NCI-H748 treated with DMSO at 0.1 percent for 48 hours (cell line): ENCODE measurements at regions not wholly inside any gene's neighbourhood (a gene's known extent, or its start where the extent isn't known, plus 50 kb on each side); places are given as distances from the start of the nearest gene placed in this dataset.

Experiments
- DNase-seq: peaks from one replicate; lab custom pipeline; 2025; lab: John Stamatoyannopoulos, UW

DNA sequence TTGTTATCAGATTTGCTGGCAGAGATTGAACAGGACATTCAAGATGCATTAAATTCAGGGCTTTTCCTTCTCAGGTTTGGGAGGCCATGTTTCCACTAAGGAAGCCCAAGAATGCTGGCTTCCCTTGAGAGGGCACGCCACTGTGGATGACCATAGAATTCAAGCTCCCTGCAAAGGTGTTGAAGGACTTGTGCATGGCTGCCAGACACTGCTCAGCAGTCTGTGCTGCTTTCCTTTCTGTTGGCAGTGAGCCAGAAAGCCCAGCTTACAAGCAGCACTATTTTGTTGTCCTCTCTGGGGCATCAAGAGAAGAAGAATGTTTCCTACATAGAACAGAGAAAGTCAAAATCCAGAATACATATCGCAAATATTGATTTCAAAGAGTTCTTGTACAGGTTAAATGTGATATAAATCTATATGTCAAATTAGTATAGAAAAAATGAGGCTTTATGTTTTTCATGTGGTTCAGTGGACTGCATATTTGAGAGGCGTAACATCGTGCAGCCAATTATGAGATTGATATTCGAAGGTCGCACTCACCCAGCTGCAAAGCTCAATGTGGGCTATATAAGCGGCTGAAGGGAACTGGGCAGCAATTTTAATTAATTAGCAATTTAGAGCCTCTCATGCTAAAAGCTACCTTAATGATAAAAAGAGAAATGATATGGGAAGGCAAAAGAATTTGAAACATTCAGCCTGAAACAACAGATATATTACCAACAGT, 103.1 kb upstream of the ISL1 start:
- peak; percentile 18 for DNase-seq

DNA sequence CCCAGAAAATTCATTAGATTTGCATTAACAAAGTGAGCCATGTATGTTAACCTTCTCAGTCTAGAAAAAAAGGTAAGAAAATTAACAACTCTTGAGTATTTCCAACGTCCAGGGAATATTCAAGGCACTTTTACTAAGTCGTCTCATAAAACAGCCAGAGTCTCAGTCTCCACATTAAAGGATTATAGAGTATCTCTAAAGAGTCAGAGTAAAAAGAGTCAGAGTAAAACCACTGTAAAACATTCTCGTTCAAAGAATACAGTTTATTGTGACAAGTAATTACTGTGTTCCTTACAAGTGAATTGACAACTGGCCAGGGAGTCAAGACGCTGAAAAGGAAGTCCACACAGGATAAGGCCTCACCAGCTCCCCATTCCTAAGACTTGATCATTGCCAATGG, 97.2 kb upstream of the ISL1 start:
- no peak for DNase-seq

DNA sequence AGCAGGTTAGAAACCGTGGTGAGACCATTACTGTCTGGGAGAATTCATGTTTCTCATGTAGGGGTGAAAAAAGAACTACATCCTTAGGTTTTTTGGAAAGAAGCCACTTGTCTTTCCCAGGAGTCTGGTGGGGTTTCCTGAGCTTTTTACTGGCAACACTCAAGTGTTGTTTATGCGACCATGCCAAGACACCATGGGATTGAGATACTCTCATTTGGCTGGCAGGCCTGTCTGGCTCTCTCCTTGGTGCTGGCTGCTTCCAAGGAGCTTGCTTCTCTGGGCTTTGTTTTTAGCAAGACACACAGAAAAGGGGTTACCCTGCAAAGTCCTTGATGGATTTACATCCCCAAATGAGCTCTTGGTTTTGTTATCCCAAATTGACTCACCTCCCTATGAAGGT, 80.9 kb upstream of the ISL1 start:
- no peak for DNase-seq

DNA sequence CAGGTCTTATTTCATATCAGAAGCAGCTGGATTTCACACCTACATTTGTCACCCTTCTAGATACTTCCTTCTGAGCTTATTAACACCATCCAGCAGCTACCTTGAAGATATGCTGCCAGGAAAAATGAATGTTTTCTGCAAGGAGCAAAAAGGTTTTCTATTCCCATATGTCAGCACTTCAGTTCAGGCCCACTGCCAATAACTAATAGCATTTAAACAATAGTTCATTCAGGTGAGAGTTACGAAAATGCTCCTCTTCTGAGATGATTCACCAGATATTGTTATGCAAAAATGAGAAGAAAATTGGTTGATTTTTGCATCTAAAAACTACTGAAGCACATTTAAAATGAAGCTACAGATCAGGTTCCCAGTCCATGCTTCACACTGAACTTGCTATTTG, 56.4 kb upstream of the ISL1 start:
- DNase-seq = no peak
